ENCODE measurements at regions not wholly inside any gene's neighbourhood (a gene's known extent, or its start where the extent isn't known, plus 50 kb on each side); places are given as distances from the start of the nearest gene placed in this dataset.
"Not testable (repeated sequence)": the region's sequence is repeated elsewhere in the genome, so short reads cannot be mapped to it uniquely, and the experiment has no call there.

GRCh38 chr4:20196476-20196875 is 55.2 kb upstream of the SLIT2 start:
- DNase-seq (ENCODE audit: low read depth in 3 of 3) = no peak

GRCh38 chr4:20195071-20195885 is 56.4 kb upstream of the SLIT2 start:
- DNase-seq (ENCODE audit: low read depth in 3 of 3) = no peak

- DNase-seq (ENCODE audit: low read depth in 3 of 3) = no peak
Observed at GRCh38 chr4:20194123-20195013, 57.3 kb upstream of the SLIT2 start.

DNA sequence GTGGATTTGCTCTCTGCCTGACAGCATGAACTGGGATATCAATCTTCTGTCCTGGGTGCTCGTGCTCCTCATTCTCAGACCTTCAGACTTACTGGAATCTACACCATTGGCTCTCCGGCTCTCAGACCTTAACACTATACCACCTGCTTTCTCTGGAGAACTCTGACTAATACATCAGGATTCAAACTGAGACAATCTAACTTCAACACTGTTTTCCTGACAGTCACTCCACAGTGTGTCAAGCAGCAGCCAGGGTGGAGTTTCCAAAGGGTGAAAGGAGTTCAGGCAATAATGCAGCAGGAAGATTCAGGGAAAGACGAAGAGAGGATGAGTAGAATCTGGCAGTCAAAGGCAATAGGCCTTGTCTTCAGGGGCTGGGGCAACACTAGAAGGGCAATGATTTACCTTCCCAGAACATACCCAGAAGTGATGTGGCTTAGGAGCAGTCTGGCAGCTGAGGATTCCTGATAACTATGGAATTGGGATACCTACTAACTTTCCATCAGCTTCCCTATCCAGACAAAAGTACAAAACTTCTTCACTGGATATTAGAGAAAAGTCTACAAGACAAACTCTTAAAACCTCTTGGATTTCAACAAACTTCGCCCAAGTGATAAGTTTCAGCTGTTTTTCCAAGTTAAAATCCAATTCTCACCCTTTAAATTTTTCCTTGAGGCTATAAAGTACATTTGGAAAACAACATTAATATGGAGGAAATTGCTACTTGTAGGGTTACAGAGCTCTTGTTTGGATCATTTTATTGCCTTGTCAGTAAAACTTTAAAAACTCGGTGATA is 58.4 kb upstream of the SLIT2 start:
- no peak for DNase-seq (ENCODE audit: low read depth in 3 of 3)

GRCh38 chr4:20192736-20193135 is 59.0 kb upstream of the SLIT2 start:
- DNase-seq (ENCODE audit: low read depth in 3 of 3) = no peak

DNA sequence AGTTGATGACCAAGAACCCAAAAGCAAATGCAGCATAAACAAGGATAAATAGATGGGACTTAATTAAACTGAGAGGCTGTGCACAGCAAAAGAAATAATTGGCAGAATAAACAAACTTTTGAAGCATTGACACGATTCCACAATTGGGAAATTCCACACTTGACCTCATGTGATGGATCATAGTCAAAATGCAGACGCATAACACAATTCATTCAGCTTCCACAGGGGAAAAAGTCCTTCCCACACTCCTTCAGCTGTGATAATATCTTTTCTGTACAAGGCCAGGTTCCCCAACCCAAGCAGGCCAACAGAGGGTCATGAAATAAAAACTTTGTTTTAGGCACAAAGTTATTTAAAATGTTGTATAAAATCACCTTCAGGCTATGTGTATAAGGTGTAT is 66.6 kb upstream of the SLIT2 start:
- no peak for DNase-seq (ENCODE audit: low read depth in 3 of 3)

GRCh38 chr4:20183131-20183530 is 68.6 kb upstream of the SLIT2 start:
- DNase-seq (ENCODE audit: low read depth in 3 of 3) = not testable (repeated sequence)

- DNase-seq (ENCODE audit: low read depth in 3 of 3) = no peak
Observed at GRCh38 chr4:20181926-20182325, 69.8 kb upstream of the SLIT2 start.

- DNase-seq (ENCODE audit: low read depth in 3 of 3) = no peak
Observed at GRCh38 chr4:20180509-20180908, 71.2 kb upstream of the SLIT2 start.

DNA sequence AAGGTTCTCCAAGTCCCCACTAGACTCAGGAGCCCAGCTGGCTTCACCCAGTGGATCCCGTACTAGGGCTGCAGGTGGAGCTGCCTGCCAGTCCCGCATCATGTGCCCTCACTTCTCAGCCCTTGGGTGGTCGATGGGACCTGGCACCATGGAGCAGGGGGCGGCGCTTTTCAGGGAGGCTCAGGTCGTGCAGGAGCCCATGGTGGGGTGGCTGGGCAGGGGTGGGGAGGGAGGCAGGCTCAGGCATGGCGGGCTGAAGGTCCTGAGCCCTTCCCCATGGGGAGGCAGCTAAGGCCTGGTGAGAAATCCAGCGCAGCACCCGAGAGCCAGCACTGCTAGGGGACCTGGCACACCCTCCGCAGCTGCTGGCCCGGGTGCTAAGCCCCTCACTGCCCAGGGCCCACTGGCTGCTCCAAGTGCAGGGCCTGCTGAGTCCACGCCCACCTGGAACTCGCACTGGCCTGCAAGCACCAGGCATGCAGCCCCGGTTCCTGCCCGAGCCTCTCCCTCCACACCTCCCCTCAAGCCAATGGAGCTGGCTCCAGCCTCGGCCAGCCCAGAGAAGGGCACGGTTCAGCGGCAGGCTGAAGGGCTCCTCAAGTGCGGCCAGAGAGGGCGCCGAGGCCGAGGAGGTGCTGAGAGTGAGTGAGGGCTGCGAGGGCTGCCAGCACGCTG is 72.7 kb upstream of the SLIT2 start:
- DNase-seq (ENCODE audit: low read depth in 3 of 3) = no peak

DNA sequence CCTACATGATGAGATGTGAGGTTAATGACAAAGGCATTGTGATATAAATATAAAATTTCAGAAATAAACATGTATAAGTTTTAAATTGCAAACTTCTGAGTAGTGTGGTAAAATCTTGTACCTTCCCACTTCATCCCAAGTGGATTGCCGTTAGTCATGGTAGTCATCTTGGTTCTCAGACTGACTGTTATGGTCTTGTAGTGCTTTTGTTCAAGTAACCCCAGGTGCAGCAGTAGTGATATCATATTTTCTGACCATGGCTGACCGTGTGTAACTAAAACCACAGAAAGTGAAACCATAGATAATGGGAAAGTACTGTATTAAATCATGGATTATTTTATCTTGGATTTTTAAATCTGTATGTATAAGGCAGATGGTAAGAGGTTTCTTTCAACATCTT is 74.8 kb upstream of the SLIT2 start:
- DNase-seq (ENCODE audit: low read depth in 3 of 3) = no peak

DNA sequence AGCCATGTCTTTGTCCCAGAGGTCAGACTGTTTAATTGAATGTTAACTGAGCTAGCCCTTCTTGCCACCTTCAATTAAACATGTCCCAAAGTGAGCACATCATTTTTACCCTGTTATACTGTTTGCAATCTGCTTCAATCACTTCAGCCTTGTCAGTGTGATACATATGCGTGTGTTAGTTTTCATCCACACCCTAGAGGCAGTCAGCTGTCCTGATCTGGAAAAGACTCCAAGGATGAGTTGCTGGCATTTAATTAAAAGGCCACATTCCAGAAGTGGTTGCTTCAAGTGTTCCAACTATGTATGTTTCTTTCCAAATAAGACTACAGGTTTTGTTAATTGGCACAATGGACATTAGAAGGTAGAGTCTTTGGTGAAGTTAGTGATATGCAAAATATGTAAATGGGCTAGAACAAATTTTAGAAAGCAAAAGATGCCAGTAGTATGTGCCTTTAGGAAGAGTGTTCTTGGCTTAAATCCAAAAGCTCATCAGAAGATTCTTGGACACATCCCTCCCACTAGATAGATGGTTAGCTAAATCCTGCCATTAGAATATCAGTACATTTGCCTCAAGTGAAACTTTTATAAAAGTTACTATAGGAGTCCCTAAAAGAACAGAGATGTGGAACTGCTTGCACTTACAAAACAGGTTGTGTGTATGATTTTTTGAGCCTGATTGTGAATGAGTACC is 79.5 kb upstream of the SLIT2 start:
- no peak for DNase-seq (ENCODE audit: low read depth in 3 of 3)

GRCh38 chr4:20166544-20166943 is 85.2 kb upstream of the SLIT2 start:
- DNase-seq (ENCODE audit: low read depth in 3 of 3) = no peak

DNA sequence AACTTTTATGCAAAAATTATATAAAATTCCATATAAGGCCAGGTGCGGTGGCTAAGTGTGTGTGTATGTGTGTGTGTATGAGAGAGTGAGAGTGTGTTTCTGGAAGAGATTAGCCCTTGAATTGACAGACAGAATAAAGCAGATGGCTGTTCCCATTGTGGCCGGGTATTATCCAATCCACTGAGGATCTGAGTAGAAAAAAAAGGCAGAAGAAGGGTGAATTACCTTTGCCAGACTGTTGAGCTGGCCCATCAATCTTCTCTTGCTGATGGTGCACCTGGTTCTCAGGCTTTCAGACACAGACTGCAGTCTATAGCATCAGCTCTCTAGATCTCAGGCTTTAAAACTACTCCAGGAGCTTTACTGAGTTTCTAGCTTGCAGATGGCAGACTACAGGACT is 92.2 kb upstream of the SLIT2 start:
- DNase-seq (ENCODE audit: low read depth in 3 of 3) = no peak

GRCh38 chr4:20158195-20158594 is 93.5 kb upstream of the SLIT2 start:
- no peak for DNase-seq (ENCODE audit: low read depth in 3 of 3)

GRCh38 chr4:20151436-20151835 is 100.3 kb upstream of the SLIT2 start:
- no peak for DNase-seq (ENCODE audit: low read depth in 3 of 3)

DNA sequence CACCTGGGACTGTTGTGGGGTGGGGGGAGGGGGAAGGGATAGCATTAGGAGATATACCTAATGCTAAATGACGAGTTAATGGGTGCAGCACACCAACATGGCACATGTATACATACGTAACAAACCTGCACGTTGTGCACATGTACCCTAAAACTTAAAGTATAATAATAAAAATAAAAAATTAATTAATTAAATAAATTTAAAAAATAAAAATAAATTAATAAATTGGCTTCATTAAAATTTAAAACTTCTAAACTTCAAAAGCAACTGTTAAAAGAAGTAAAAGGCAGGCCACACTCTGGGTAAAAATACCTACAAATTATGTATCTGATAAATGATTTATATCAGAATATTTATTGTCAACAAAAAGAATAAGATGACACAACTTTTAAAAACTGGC is 102.6 kb upstream of the SLIT2 start:
- not testable (repeated sequence) for DNase-seq (ENCODE audit: low read depth in 3 of 3)

DNA sequence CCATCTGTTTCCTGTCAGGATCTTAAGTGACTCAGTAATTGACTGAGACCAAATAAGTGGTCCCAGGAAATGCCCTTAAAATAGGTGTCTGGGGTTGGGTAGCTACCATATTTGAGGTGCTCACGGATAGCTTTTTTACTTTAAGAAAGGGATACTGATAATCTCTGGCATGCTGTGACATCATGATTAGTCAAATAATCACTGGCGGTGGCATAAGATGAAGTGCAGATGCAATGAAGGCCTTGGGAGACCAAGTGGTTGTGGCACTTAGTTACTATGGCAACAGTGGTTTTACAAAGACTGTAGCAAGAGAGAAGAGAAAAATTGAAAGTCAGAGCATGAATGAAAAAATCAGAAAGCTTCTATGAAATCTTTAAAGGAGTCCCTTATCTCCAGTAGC is 114.5 kb upstream of the SLIT2 start:
- DNase-seq (ENCODE audit: low read depth in 3 of 3) = no peak

DNA sequence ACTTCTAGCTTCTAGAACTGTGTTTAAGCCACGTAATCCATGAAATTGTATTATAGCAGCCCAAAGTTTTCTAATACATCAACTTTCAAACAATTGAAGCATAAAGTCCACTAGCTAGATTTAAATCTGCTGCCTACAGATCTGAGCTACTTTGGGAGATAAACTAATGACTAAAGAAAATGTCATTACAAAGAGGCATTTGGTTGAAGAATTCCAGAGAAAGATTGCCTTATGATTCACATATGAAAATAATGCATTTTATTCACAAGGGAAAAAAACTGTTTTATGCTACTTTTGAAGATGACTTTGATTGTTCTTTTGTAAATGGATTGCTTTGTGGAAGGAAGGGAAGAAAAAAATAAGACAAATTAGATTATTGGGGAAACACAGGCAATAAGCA is 124.1 kb upstream of the SLIT2 start:
- no peak for DNase-seq (ENCODE audit: low read depth in 3 of 3)

- no peak for DNase-seq (ENCODE audit: low read depth in 3 of 3)
Observed at GRCh38 chr4:20126906-20127305, 124.8 kb upstream of the SLIT2 start.

Measured in stimulated activated CD4-positive, alpha-beta T cell treated with anti-CD3 and anti-CD28 coated beads, TNF-alpha, amount 100 ng/mL, for 48 hours (primary cell).